HuH-7 (cell line): ENCODE measurements at regions not wholly inside any gene's neighbourhood (a gene's known extent, or its start where the extent isn't known, plus 50 kb on each side); places are given as distances from the start of the nearest gene placed in this dataset.
"Not testable (repeated sequence)": the region's sequence is repeated elsewhere in the genome, so short reads cannot be mapped to it uniquely, and the experiment has no call there.

Experiments used
- DNase-seq: peaks from one replicate; pipeline ENCODE4 v3.0.0; 2011; ENCODE audit warnings: low spot score

DNA sequence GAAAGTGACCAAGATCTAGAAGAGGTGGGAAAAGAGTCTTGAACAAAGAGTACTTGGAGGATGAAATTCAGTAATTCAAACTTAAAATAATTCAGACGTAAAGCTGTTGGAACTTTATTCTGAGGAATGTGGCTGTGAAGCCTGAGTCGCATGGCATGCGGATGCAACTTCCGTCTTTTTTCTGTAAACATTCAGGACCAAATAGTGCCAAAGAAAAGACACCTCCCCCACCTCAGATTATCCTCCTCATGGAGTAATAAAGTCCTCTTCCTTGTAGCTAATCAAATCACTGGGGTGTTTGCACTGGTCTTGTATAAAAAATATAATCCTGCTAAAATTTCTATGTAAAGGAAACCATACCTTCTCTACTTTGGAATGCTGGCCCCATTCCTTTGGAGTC lies 790.4 kb downstream of the TSN start:
- no peak for DNase-seq

GRCh38 chr2:122562775-122563174 lies 807.3 kb downstream of the TSN start:
- DNase-seq, result no peak

DNA sequence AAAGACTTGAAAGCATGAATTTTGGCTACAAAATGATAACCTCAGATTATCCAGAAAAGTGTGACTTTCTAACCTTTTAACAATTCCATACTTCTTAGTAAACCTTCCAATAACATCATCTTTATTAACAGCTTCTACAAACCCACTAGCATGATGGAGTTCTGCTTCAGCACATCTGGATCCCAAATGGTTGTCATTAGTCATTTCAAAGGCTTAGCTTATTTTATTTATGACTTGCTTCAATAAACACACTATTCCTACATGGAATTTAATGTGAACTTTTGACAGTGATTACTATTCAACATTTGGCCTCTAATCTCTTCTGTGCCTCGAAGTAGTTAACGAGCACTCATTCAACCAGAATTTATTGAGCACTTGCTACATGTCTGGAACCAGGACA lies 808.3 kb downstream of the TSN start:
- no peak for DNase-seq

- DNase-seq, result no peak
These were observed 809.4 kb downstream of the TSN start for GRCh38 chr2:122564843-122565242.

GRCh38 chr2:122565364-122565763 lies 809.9 kb downstream of the TSN start:
- no peak for DNase-seq

GRCh38 chr2:122570641-122571040 lies 815.2 kb downstream of the TSN start:
- no peak for DNase-seq

- DNase-seq, result not testable (repeated sequence)
These were observed 816.0 kb downstream of the TSN start for GRCh38 chr2:122571471-122571870.

DNA sequence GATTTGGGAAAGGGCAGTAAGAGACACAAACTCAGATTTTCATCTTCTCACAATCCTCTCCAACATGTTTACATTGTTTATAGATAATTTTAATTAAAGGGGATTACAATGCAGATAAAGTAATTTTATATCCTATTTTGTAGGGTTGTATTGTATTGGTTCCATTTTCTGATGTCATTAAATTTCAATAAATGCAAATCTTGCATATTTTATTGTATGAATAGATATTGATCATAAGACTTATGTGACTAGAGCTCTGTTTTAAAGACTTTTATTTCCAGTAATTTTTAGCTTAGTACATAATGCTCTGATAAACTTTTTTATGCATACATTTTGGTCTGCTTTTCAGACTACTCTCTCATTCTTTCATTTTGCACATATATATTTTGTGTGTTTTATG lies 819.6 kb downstream of the TSN start:
- DNase-seq, result no peak

- no peak for DNase-seq
These were observed 827.9 kb downstream of the TSN start for GRCh38 chr2:122583159-122583917.

GRCh38 chr2:122590524-122590923 lies 835.1 kb downstream of the TSN start:
- DNase-seq, result no peak

GRCh38 chr2:122595065-122595464 lies 839.6 kb downstream of the TSN start:
- no peak for DNase-seq

- no peak for DNase-seq
These were observed 841.1 kb downstream of the TSN start for GRCh38 chr2:122596598-122596997.

GRCh38 chr2:122598784-122599183 lies 843.3 kb downstream of the TSN start:
- DNase-seq, result no peak

DNA sequence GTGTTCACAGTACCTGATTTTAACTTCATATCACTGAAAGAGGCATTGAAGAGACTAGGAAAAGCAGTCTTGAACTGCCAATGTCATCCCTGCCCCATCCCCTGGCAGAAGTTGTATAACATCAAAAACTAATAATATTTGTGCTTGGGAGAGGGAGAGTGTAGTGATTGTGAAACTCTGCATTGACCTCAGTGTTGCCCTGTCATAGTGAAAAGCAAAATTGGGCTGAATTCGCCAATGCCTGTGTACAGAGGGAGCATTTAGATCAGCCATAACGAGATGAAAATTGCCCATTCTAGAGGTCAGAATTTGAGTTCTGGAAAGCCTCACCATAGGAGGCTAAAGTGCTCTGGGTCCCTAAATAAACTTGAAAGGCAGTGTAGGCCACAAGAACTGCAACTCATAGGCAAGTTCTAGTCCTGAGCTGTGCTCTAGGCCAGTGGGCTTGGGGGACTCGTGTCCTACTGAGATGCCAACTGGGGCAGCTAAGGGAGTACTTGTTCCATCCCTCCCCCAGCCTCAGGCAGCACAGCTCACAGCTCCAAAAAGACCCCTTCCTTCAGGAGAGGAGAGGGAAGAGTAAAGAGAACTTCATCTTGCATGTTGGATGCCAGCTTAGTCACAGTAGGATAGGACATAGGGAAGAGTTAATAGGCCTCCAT lies 855.6 kb downstream of the TSN start:
- DNase-seq, result no peak

- no peak for DNase-seq
These were observed 867.5 kb downstream of the TSN start for GRCh38 chr2:122622934-122623333.

DNA sequence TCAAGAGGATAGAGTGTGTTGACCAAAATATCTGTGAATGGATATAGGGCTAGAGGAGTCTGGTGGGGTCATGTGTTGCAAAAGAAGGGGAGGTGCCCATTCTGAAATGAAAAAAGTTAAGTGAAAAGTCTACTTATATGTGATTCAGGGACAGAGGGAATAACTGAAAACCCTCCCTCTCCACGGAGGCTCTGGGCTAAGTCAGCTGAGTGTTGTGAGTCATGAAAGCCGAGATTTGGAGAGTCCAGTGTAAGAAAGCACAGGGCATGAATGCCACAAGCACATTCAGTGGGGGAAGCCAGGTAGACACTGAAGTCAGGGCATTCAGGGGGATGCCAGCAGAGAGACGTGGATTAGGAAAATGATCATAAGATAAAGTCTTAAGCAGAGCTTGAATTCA lies 871.9 kb downstream of the TSN start:
- no peak for DNase-seq

GRCh38 chr2:122634256-122634655 lies 878.8 kb downstream of the TSN start:
- no peak for DNase-seq

GRCh38 chr2:122634920-122635319 lies 879.5 kb downstream of the TSN start:
- DNase-seq, result no peak

- no peak for DNase-seq
These were observed 880.2 kb downstream of the TSN start for GRCh38 chr2:122635686-122636085.

- no peak for DNase-seq
These were observed 880.6 kb downstream of the TSN start for GRCh38 chr2:122636097-122636496.

- no peak for DNase-seq
These were observed 883.7 kb downstream of the TSN start for GRCh38 chr2:122639176-122639575.

DNA sequence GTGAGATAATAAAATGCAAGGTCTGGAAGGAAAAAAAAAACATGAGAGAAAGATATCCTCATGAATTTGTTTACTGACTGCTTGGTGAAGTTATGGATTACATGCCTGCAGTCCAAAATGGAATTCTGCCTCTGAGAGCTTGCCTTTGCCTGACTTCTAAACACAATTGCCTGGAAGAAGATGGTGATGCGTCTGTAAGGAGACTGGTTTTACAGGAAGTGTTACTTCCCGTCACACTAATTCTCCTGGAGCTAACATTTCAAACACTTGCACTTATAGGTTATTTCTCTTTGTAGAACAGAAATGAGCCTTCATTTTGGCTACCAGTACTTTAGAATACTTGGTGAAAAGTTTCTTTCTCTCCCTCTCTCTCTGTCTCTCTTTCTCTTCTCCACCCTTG lies 884.3 kb downstream of the TSN start:
- DNase-seq, result no peak

- peak; percentile 9 for DNase-seq
These were observed 888.4 kb downstream of the TSN start for GRCh38 chr2:122643725-122644329.
